PC-3 (cell line): ENCODE measurements at regions not wholly inside any gene's neighbourhood (a gene's known extent, or its start where the extent isn't known, plus 50 kb on each side); places are given as distances from the start of the nearest gene placed in this dataset.
"Not testable (repeated sequence)": the region's sequence is repeated elsewhere in the genome, so short reads cannot be mapped to it uniquely, and the experiment has no call there.

ENCODE experiments used
- ATAC-seq: fragments of 200-7000 bp; cut with Tn5 transposase; 2 replicates; pipeline ENCODE4 v1.9.1; 2020; ENCODE audit warnings: mild to moderate bottlenecking, moderate library complexity
- BruUV-seq: library from RNA; stranded (reverse); fragments of 400-500 nt; replicated peaks from 2 replicates; lab custom pipeline; 2021; lab: Mats Ljungman, UMichigan
- CTCF ChIA-PET: fragments of 300-600 bp; sonication (Branson Sonifier 250); formaldehyde crosslinking; loops from one replicate; lab custom pipeline; 2022; ENCODE audit warnings: antibody characterized with exemption; lab: Charles Lee
- POLR2A ChIA-PET: fragments of 300-600 bp; sonication (Branson Sonifier 250); formaldehyde crosslinking; loops from one replicate; lab custom pipeline; 2022; ENCODE audit warnings: antibody characterized with exemption; ENCODE audit not compliant: unreplicated experiment; lab: Charles Lee
- DNase-seq: peaks from one replicate; pipeline ENCODE4 v3.0.0-alpha.2; 2015
- H2AFZ ChIP-seq: fragments of 300-600 bp; sonication (generic); 2 replicates; pipeline ENCODE4 v1.6.0; 2016; ENCODE audit warnings: antibody characterized with exemption, low read length
- H3F3A ChIP-seq: fragments of 300-600 bp; sonication (generic); one replicate; pipeline ENCODE4 v1.6.0; 2017; ENCODE audit warnings: antibody characterized with exemption, low read length, control low read depth, mild to moderate bottlenecking; ENCODE audit not compliant: unreplicated experiment
- H3K27ac ChIP-seq: fragments of 300-600 bp; sonication (generic); 2 replicates; pipeline ENCODE4 v1.5.1; 2016; ENCODE audit warnings: mild to moderate bottlenecking, low read length
- H3K27me3 ChIP-seq: fragments of 300-600 bp; sonication (generic); 2 replicates; pipeline ENCODE4 v1.6.1; 2016; ENCODE audit warnings: low read length, mixed read lengths
- H3K36me3 ChIP-seq: fragments of 300-600 bp; sonication (generic); 2 replicates; pipeline ENCODE4 v1.6.1; 2016; ENCODE audit warnings: low read depth, mixed run types, low read length, mixed read lengths
- H3K4me1 ChIP-seq: fragments of 300-600 bp; sonication (generic); 2 replicates; pipeline ENCODE4 v1.5.1; 2016; ENCODE audit warnings: low read length; ENCODE audit not compliant: insufficient read depth
- H3K4me2 ChIP-seq: fragments of 300-600 bp; sonication (generic); 2 replicates; pipeline ENCODE4 v1.6.0; 2016; ENCODE audit warnings: low read length
- H3K4me3 ChIP-seq: fragments of 300-600 bp; sonication (generic); 2 replicates; pipeline ENCODE4 v1.5.1; 2016; ENCODE audit warnings: mild to moderate bottlenecking, low read length, mixed read lengths
- H3K79me2 ChIP-seq: fragments of 300-600 bp; sonication (generic); 2 replicates; pipeline ENCODE4 v1.6.1; 2017; ENCODE audit warnings: low read length, mixed read lengths
- H3K9ac ChIP-seq: fragments of 300-600 bp; sonication (generic); 2 replicates; pipeline ENCODE4 v1.6.0; 2016; ENCODE audit warnings: mild to moderate bottlenecking, low read length
- H3K9me2 ChIP-seq: fragments of 300-600 bp; sonication (generic); replicated peaks from 2 replicates; pipeline ENCODE4 v1.6.1; 2016; ENCODE audit warnings: mixed run types, low read length, mixed read lengths
- H3K9me3 ChIP-seq: fragments of 300-600 bp; sonication (generic); 2 replicates; pipeline ENCODE4 v1.6.1; 2016; ENCODE audit warnings: low read length, mixed read lengths
- H4K20me1 ChIP-seq: fragments of 300-600 bp; sonication (generic); 2 replicates; pipeline ENCODE4 v1.6.1; 2016; ENCODE audit warnings: low read length, mixed read lengths
- CTCF ChIP-seq: fragments of 300-600 bp; sonication (generic); conservative IDR thresholded peaks from 2 replicates; pipeline ENCODE4 v1.5.1; 2017; ENCODE audit warnings: antibody characterized with exemption, low read depth, mild to moderate bottlenecking, low read length
- EZH2 ChIP-seq: fragments of 300-600 bp; sonication (generic); IDR thresholded peaks from one replicate; pipeline ENCODE4 v1.6.1; 2017; ENCODE audit warnings: antibody characterized with exemption, mild to moderate bottlenecking, low read length; ENCODE audit not compliant: unreplicated experiment
- EZH2phosphoT487 ChIP-seq: fragments of 300-600 bp; sonication (generic); IDR thresholded peaks from 2 replicates; pipeline ENCODE4 v1.6.1; 2018; ENCODE audit warnings: mild to moderate bottlenecking, antibody characterized with exemption, low read length, borderline replicate concordance
- intact Hi-C: fragments of 100-400 bp; cut with micrococcal nuclease; formaldehyde crosslinking; loops from 2 replicates; pipeline ENCODE4 v1.9.0; 2023

GRCh38 chr9:111271481-111272080, 58.4 kb downstream of the OR2K2 start:
- H3K9ac ChIP-seq, result no peak overlapping the region
- no peaks in the 10 kb centered on the region for H3K4me1 ChIP-seq
- H3K79me2 ChIP-seq, result no peaks in the 10 kb centered on the region
- no peaks in the 10 kb centered on the region for H3K36me3 ChIP-seq
- no peaks in the 10 kb centered on the region for H3K9me3 ChIP-seq
- H3K27me3 ChIP-seq, result no peaks in the 10 kb centered on the region
- H2AFZ ChIP-seq, result no peak overlapping the region
- intact Hi-C loops, result no loop called here
- POLR2A ChIA-PET, result no interaction called here
- ATAC-seq, result no peak
- H3F3A ChIP-seq, result no peaks in the 10 kb centered on the region
- H3K4me3 ChIP-seq, result no peak overlapping the region
- BruUV-seq, result no TSS peak
- CTCF ChIA-PET, result no interaction called here
- TF ChIP-seq EZH2 (no peak), CTCF (no peak), EZH2phosphoT487 (no peak)
- no peak for DNase-seq
- H3K27ac ChIP-seq, result no peak overlapping the region
- no peaks in the 10 kb centered on the region for H3K9me2 ChIP-seq
- no peaks in the 10 kb centered on the region for H4K20me1 ChIP-seq
- H3K4me2 ChIP-seq, result no peak overlapping the region

- no peaks in the 10 kb centered on the region for H3K4me1 ChIP-seq
- no peak overlapping the region for H2AFZ ChIP-seq
- TF ChIP-seq CTCF (no peak), EZH2 (no peak), EZH2phosphoT487 (no peak)
- H3K4me2 ChIP-seq, result no peak overlapping the region
- H3K27me3 ChIP-seq, result no peaks in the 10 kb centered on the region
- H3F3A ChIP-seq, result no peaks in the 10 kb centered on the region
- ChIA-PET CTCF (no interaction called here), POLR2A (no interaction called here)
- intact Hi-C loops, result no loop called here
- no peak overlapping the region for H3K27ac ChIP-seq
- no peaks in the 10 kb centered on the region for H3K9me3 ChIP-seq
- no peak for DNase-seq
- H3K79me2 ChIP-seq, result no peaks in the 10 kb centered on the region
- no peaks in the 10 kb centered on the region for H3K9me2 ChIP-seq
- no peak overlapping the region for H3K9ac ChIP-seq
- BruUV-seq, result no TSS peak
- H3K4me3 ChIP-seq, result no peak overlapping the region
- no peak for ATAC-seq
- no peaks in the 10 kb centered on the region for H3K36me3 ChIP-seq
- no peaks in the 10 kb centered on the region for H4K20me1 ChIP-seq
These were observed 59.0 kb downstream of the OR2K2 start for GRCh38 chr9:111271047-111271446.

- DNase-seq, H3K36me3 ChIP-seq, H4K20me1 ChIP-seq, H3F3A ChIP-seq, ATAC-seq, POLR2A ChIA-PET, H3K4me2 ChIP-seq, H3K4me1 ChIP-seq, H3K9ac ChIP-seq, H3K9me3 ChIP-seq, BruUV-seq, H3K4me3 ChIP-seq, H3K27ac ChIP-seq, H3K9me2 ChIP-seq, H3K27me3 ChIP-seq, H3K79me2 ChIP-seq, CTCF ChIA-PET, intact Hi-C loops, H2AFZ ChIP-seq: not testable (repeated sequence)
These were observed 64.0 kb downstream of the OR2K2 start for GRCh38 chr9:111266024-111266423.
